Panc1 (cell line): ENCODE measurements at regions not wholly inside any gene's neighbourhood (a gene's known extent, or its start where the extent isn't known, plus 50 kb on each side); places are given as distances from the start of the nearest gene placed in this dataset.

ENCODE experiments used
- CTCF ChIP-seq: fragments of 450-650 bp; IDR thresholded peaks from 2 replicates; pipeline ENCODE4 v1.5.1; 2017; ENCODE audit warnings: mild to moderate bottlenecking
- POLR2AphosphoS5 ChIP-seq: IDR thresholded peaks from 2 replicates; pipeline ENCODE4 v1.6.1; 2012; ENCODE audit warnings: mild to moderate bottlenecking, low read depth, low read length, moderate library complexity
- SIN3A ChIP-seq: IDR thresholded peaks from 2 replicates; pipeline ENCODE4 v1.6.1; 2012; ENCODE audit warnings: low read depth, mild to moderate bottlenecking, low read length, moderate library complexity, borderline replicate concordance; ENCODE audit not compliant: insufficient read depth
- TCF7L2 ChIP-seq: IDR thresholded peaks from 2 replicates; pipeline ENCODE4 v1.6.1; 2011; ENCODE audit warnings: mild to moderate bottlenecking, low read depth, low read length, inconsistent platforms
- TF ChIP-seq, protein P1 (sequence below), 2 experiments: IDR thresholded peaks; 2 replicates each; pipeline ENCODE4 v1.6.1; 2011 to 2012; ENCODE audit warnings: low read depth in 2 of 2, control low read depth in 1 of 2, low read length in 1 of 2, mild to moderate bottlenecking in 1 of 2, moderate library complexity in 1 of 2; ENCODE audit not compliant: insufficient read depth in 1 of 2

- no peak for TF ChIP-seq TCF7L2
- TF ChIP-seq CTCF, result no peak
- no peak for TF ChIP-seq POLR2AphosphoS5
- TF ChIP-seq, protein P1, sequence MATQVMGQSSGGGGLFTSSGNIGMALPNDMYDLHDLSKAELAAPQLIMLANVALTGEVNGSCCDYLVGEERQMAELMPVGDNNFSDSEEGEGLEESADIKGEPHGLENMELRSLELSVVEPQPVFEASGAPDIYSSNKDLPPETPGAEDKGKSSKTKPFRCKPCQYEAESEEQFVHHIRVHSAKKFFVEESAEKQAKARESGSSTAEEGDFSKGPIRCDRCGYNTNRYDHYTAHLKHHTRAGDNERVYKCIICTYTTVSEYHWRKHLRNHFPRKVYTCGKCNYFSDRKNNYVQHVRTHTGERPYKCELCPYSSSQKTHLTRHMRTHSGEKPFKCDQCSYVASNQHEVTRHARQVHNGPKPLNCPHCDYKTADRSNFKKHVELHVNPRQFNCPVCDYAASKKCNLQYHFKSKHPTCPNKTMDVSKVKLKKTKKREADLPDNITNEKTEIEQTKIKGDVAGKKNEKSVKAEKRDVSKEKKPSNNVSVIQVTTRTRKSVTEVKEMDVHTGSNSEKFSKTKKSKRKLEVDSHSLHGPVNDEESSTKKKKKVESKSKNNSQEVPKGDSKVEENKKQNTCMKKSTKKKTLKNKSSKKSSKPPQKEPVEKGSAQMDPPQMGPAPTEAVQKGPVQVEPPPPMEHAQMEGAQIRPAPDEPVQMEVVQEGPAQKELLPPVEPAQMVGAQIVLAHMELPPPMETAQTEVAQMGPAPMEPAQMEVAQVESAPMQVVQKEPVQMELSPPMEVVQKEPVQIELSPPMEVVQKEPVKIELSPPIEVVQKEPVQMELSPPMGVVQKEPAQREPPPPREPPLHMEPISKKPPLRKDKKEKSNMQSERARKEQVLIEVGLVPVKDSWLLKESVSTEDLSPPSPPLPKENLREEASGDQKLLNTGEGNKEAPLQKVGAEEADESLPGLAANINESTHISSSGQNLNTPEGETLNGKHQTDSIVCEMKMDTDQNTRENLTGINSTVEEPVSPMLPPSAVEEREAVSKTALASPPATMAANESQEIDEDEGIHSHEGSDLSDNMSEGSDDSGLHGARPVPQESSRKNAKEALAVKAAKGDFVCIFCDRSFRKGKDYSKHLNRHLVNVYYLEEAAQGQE (IDR thresholded peaks at IDR 0.05; ENCODE audit: insufficient read depth in 1 of 2, low read depth in 2 of 2, low read length in 1 of 2), result no peak
- TF ChIP-seq SIN3A, result no peak
Observed at GRCh38 chr4:14583752-14584151, 418.5 kb upstream of the CPEB2 start.
